ENCODE measurements at regions not wholly inside any gene's neighbourhood (a gene's known extent, or its start where the extent isn't known, plus 50 kb on each side); places are given as distances from the start of the nearest gene placed in this dataset.
"Not testable (repeated sequence)": the region's sequence is repeated elsewhere in the genome, so short reads cannot be mapped to it uniquely, and the experiment has no call there.

- H3K36me3 ChIP-seq = no peaks in the 10 kb centered on the region
- TF ChIP-seq CTCF (IDR thresholded peaks at IDR 0.05) = no peak
- H3K4me3 ChIP-seq = no peak overlapping the region
- H3K4me1 ChIP-seq = no peaks in the 10 kb centered on the region
- H3K27me3 ChIP-seq = no peaks in the 10 kb centered on the region
- H3K27ac ChIP-seq = no peak overlapping the region
- no peak for DNase-seq (ENCODE audit: low spot score in 2 of 2)
- H3K9me3 ChIP-seq = no peaks in the 10 kb centered on the region
- intact Hi-C loops (cut with DNase I) = no loop called here
Measured at GRCh38 chr11:15845261-15845660, 511.1 kb downstream of the SOX6 start.

DNA sequence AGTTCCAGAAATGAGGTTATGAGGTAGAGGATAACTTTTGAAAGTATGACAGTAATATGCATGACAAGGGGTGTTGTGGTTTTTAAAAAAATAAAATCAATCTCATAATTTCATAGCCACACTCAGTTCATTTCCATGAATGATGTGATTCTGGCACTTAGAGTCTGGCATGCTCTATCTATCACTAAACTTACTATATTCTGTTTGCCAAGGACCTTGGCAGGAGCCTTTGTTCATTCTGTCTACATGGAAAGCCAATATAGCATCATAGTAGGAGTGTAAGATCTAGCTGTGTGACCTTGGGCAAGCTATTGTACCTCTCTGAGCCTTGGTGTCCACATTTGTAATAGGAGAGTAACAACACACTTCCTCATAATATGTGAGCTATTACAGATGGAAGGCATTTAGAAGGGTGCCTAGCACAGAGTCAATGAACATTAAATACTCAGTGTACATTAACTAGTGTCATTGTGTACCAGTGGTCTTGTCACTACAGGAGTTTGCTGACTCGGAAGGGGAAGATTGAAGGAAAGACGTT lies 507.6 kb downstream of the SOX6 start:
- no peaks in the 10 kb centered on the region for H3K27me3 ChIP-seq
- DNase-seq (ENCODE audit: low spot score in 2 of 2) = no peak
- no peak overlapping the region for H3K27ac ChIP-seq
- H3K9me3 ChIP-seq = no peaks in the 10 kb centered on the region
- TF ChIP-seq CTCF (IDR thresholded peaks at IDR 0.05) = no peak
- H3K36me3 ChIP-seq = no peaks in the 10 kb centered on the region
- H3K4me3 ChIP-seq = no peak overlapping the region
- peaks cover 0 to 6% of the 10 kb centered on the region in 2 donors for H3K4me1 ChIP-seq
- intact Hi-C loops (cut with DNase I) = no loop called here

DNA sequence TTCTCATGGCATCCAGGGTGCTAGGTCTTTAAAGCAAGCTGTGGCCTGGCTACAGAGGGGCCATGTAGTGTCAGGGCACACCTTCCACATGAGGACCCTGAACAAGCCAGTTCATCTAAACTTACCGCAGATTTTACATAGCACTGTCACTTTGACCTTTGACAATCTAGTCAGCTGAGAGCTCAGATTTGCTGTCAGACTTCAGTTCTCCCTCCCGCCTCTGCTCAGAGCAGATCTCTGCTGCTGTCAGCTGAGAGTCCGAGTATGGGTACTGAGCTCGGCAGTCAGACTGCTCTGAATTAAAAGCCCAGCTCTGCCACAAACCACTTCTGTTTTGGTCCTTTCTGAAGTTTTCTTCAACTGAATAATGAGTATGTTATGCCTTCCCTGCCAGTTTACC lies 507.1 kb downstream of the SOX6 start:
- peaks cover 0 to 6% of the 10 kb centered on the region in 2 donors for H3K4me1 ChIP-seq
- no peaks in the 10 kb centered on the region for H3K9me3 ChIP-seq
- no peaks in the 10 kb centered on the region for H3K27me3 ChIP-seq
- H3K36me3 ChIP-seq = no peaks in the 10 kb centered on the region
- TF ChIP-seq CTCF (IDR thresholded peaks at IDR 0.05) = no peak
- no peak overlapping the region for H3K4me3 ChIP-seq
- H3K27ac ChIP-seq = no peak overlapping the region
- no peak for DNase-seq (ENCODE audit: low spot score in 2 of 2)
- intact Hi-C loops (cut with DNase I) = no loop called here

DNA sequence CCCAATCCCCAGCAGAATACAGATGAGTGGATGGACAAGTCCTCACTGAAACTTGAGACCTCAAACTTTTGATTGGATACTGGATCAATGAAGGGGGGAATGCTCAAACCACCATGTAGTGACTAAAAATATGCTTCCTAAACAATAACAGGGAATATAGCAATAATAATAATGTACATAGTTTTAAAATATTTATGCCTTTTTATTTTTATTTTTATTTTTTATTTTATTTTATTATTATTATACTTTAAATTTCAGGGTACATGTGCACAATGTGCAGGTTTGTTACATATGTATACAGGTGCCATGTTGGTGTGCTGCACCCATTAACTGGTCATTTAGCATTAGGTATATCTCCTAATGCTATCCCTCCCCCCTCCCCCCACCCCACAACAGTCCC lies 506.0 kb downstream of the SOX6 start:
- not testable (repeated sequence) for H3K4me1 ChIP-seq; H3K27me3 ChIP-seq; H3K36me3 ChIP-seq; DNase-seq (ENCODE audit: low spot score in 2 of 2); H3K9me3 ChIP-seq; H3K4me3 ChIP-seq
- intact Hi-C loops (cut with DNase I) = loop anchor here (2.0 kb wide), 1 partner anchor 28 kb away; no protein-coding TSS in a partner anchor
- H3K27ac ChIP-seq = peak overlapping the region in 1 of 2 donors; percentile 70

DNA sequence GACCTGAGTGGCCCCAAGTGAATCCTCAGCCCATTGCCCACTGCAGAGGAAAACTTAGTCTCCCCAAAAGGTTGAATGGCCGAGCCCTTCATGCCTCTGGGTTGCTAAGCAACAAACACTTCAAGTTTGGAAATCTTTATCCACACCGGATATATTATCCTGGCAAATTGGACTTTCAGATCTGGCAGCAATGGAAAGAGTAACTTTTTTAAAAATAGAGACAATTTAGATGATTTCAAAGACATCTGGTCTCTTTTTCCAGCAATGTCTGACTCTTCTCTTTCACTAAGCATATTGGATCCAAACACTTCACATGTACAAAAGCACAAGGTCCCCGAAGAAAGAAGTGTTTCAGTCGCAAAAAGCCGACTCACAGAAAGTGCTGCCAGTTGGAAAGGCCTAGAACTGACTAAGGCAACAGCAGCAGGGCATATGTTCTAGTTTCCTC lies 505.3 kb downstream of the SOX6 start:
- intact Hi-C loops (cut with DNase I) = loop anchor here (2.0 kb wide), 1 partner anchor 28 kb away; no protein-coding TSS in a partner anchor
- DNase-seq (ENCODE audit: low spot score in 2 of 2) = no peak
- H3K27ac ChIP-seq = peak overlapping the region in 1 of 2 donors; percentile 70
- H3K9me3 ChIP-seq = no peaks in the 10 kb centered on the region
- no peak for TF ChIP-seq CTCF (IDR thresholded peaks at IDR 0.05)
- peaks cover 0 to 6% of the 10 kb centered on the region in 2 donors for H3K4me1 ChIP-seq
- H3K27me3 ChIP-seq = no peaks in the 10 kb centered on the region
- no peak overlapping the region for H3K4me3 ChIP-seq
- H3K36me3 ChIP-seq = no peaks in the 10 kb centered on the region

GRCh38 chr11:15852179-15852578 lies 504.2 kb downstream of the SOX6 start:
- H3K4me3 ChIP-seq = no peak overlapping the region
- no peak overlapping the region for H3K27ac ChIP-seq
- peaks cover 0 to 6% of the 10 kb centered on the region in 2 donors for H3K4me1 ChIP-seq
- no peaks in the 10 kb centered on the region for H3K9me3 ChIP-seq
- no peaks in the 10 kb centered on the region for H3K27me3 ChIP-seq
- no peaks in the 10 kb centered on the region for H3K36me3 ChIP-seq
- DNase-seq (ENCODE audit: low spot score in 2 of 2) = no peak
- intact Hi-C loops (cut with DNase I) = no loop called here
- TF ChIP-seq CTCF (IDR thresholded peaks at IDR 0.05) = peak in 1 of 3 experiments; percentile 16

All from ascending aorta (tissue), 2 donors.